ENCODE measurements at regions not wholly inside any gene's neighbourhood (a gene's known extent, or its start where the extent isn't known, plus 50 kb on each side); places are given as distances from the start of the nearest gene placed in this dataset.

- TF ChIP-seq POLR2A (IDR thresholded peaks at IDR 0.05; ENCODE audit: low read depth, low read length), result 0 out of 2 replicates have a peak, but pooled peaks have one; percentile 31
- no peak for TF ChIP-seq POLR2AphosphoS5 (IDR thresholded peaks at IDR 0.05; ENCODE audit: low read depth, low read length)
Observed at GRCh38 chr16:85994492-85995490, 95.8 kb downstream of the IRF8 start.
